Smooth muscle cell (in vitro differentiated cells): ENCODE measurements at regions not wholly inside any gene's neighbourhood (a gene's known extent, or its start where the extent isn't known, plus 50 kb on each side); places are given as distances from the start of the nearest gene placed in this dataset.

Experiments used
- DNase-seq: peaks from one replicate; lab custom pipeline; 2025; ENCODE audit not compliant: unreplicated experiment; lab: John Stamatoyannopoulos, UW
- H2AFZ ChIP-seq: fragments of 200-600 bp; sonication (generic); 2 replicates; pipeline ENCODE4 v1.6.0; 2016; ENCODE audit warnings: antibody characterized with exemption, low read depth, mild to moderate bottlenecking
- H3F3A ChIP-seq: fragments of 200-600 bp; sonication (generic); 2 replicates; pipeline ENCODE4 v1.6.0; 2017; ENCODE audit warnings: antibody characterized with exemption, low read depth
- H3K27ac ChIP-seq: fragments of 200-600 bp; sonication (generic); 2 replicates; pipeline ENCODE4 v1.5.1; 2016; ENCODE audit warnings: low read depth, mild to moderate bottlenecking
- H3K27me3 ChIP-seq: fragments of 200-600 bp; sonication (generic); 2 replicates; pipeline ENCODE4 v1.6.1; 2016; ENCODE audit warnings: low read depth, mild to moderate bottlenecking
- H3K36me3 ChIP-seq: fragments of 200-600 bp; sonication (generic); 2 replicates; pipeline ENCODE4 v1.5.1; 2016; ENCODE audit warnings: low read depth
- H3K4me1 ChIP-seq: fragments of 200-600 bp; sonication (generic); 2 replicates; pipeline ENCODE4 v1.5.1; 2016; ENCODE audit warnings: low read depth
- H3K4me2 ChIP-seq: fragments of 200-600 bp; sonication (generic); 2 replicates; pipeline ENCODE4 v1.6.0; 2016; ENCODE audit warnings: mild to moderate bottlenecking
- H3K4me3 ChIP-seq: fragments of 200-600 bp; sonication (generic); 2 replicates; pipeline ENCODE4 v1.5.1; 2016; ENCODE audit warnings: mild to moderate bottlenecking
- H3K79me2 ChIP-seq: fragments of 200-600 bp; sonication (generic); 2 replicates; pipeline ENCODE4 v1.6.0; 2016; ENCODE audit warnings: low read depth, mild to moderate bottlenecking
- H3K9ac ChIP-seq: fragments of 200-600 bp; sonication (generic); 2 replicates; pipeline ENCODE4 v1.6.0; 2016; ENCODE audit warnings: low read depth
- H3K9me3 ChIP-seq: fragments of 200-600 bp; sonication (generic); replicated peaks from 2 replicates; pipeline ENCODE4 v1.5.1; 2016; ENCODE audit warnings: low read depth
- H4K20me1 ChIP-seq: fragments of 200-600 bp; sonication (generic); 2 replicates; pipeline ENCODE4 v1.6.0; 2016; ENCODE audit warnings: low read depth
- WGBS: methylation state at CpG from one replicate; pipeline ENCODE4 v1.1.7; 2016; ENCODE audit warnings: low lambda C conversion rate; 5-methylcytosine and 5-hydroxymethylcytosine counted together
- TF ChIP-seq, protein P1 (sequence below): fragments of 200-600 bp; sonication (generic); IDR thresholded peaks from 2 replicates; pipeline ENCODE4 v1.5.1; 2017; ENCODE audit warnings: borderline replicate concordance, mild to moderate bottlenecking, antibody characterized with exemption; ENCODE audit not compliant: insufficient read depth, poor library complexity, severe bottlenecking

DNA sequence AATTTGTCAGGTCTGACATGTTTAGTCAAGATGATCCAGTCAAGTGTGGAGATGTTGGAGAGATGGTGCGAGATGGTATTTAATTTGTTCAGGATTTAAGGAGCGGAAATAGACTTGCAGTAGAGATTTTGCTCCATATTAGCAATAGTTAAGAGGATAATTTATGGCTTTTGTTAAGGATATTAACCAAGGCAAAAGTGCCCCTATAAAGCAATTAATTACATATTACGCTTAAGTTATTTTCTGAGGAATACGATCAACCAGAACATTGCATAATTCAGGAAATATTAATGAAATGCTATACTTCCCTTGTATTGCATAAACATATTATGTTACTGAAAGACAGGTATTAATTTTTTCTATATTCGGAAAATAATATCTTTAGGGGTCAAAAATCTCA lies 83.9 kb downstream of the ZIC1 start:
- Histone ChIP-seq H3K4me2 (no peak overlapping the region), H4K20me1 (no peaks in the 10 kb centered on the region), H3K79me2 (no peaks in the 10 kb centered on the region), H3K9ac (no peak overlapping the region), H2AFZ (no peak overlapping the region), H3F3A (no peaks in the 10 kb centered on the region), H3K36me3 (no peaks in the 10 kb centered on the region), H3K4me1 (no peaks in the 10 kb centered on the region), H3K4me3 (no peak overlapping the region), H3K27me3 (no peaks in the 10 kb centered on the region), H3K9me3 (no peaks in the 10 kb centered on the region), H3K27ac (no peak overlapping the region)
- DNase-seq, result no peak
- WGBS, result 95% methylated on average over 5 of the region's 5 CpGs
- TF ChIP-seq, protein P1, sequence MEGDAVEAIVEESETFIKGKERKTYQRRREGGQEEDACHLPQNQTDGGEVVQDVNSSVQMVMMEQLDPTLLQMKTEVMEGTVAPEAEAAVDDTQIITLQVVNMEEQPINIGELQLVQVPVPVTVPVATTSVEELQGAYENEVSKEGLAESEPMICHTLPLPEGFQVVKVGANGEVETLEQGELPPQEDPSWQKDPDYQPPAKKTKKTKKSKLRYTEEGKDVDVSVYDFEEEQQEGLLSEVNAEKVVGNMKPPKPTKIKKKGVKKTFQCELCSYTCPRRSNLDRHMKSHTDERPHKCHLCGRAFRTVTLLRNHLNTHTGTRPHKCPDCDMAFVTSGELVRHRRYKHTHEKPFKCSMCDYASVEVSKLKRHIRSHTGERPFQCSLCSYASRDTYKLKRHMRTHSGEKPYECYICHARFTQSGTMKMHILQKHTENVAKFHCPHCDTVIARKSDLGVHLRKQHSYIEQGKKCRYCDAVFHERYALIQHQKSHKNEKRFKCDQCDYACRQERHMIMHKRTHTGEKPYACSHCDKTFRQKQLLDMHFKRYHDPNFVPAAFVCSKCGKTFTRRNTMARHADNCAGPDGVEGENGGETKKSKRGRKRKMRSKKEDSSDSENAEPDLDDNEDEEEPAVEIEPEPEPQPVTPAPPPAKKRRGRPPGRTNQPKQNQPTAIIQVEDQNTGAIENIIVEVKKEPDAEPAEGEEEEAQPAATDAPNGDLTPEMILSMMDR, result no peak

- Histone ChIP-seq H3K27ac (no peak overlapping the region), H3K9ac (no peak overlapping the region), H3K4me3 (no peak overlapping the region), H3K36me3 (no peaks in the 10 kb centered on the region), H3F3A (no peaks in the 10 kb centered on the region), H3K4me1 (no peaks in the 10 kb centered on the region), H3K27me3 (no peaks in the 10 kb centered on the region), H3K9me3 (no peaks in the 10 kb centered on the region), H3K79me2 (no peaks in the 10 kb centered on the region), H2AFZ (no peak overlapping the region), H4K20me1 (no peaks in the 10 kb centered on the region), H3K4me2 (no peak overlapping the region)
- no peak for DNase-seq
- WGBS, result 92% methylated on average over 2 of the region's 2 CpGs
- TF ChIP-seq, protein P1, result no peak
Measured at GRCh38 chr3:147493666-147494065, 84.5 kb downstream of the ZIC1 start.

DNA sequence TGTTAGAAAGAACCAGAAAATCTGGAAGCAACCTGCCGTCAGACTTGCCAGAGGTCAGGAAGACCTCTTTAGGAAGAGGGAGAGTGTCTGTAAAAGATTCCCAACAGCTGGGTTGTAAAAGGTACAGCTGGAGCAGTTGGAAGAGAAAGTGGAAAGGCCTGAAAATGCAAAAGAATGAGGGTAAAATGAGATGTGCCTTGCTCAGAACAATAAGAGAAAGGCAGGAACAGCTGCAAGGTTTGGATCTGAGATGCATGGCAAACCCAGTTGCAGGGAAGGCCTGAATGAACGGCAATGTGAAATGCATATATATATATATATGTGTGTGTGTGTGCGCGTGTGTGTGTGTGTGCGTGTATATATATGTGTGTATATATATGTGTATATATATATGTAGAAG lies 88.1 kb downstream of the ZIC1 start:
- Histone ChIP-seq H3K36me3 (no peaks in the 10 kb centered on the region), H3K4me3 (no peak overlapping the region), H2AFZ (no peak overlapping the region), H3K27me3 (no peaks in the 10 kb centered on the region), H3K9me3 (no peaks in the 10 kb centered on the region), H3K79me2 (no peaks in the 10 kb centered on the region), H3K4me2 (no peak overlapping the region), H4K20me1 (no peaks in the 10 kb centered on the region), H3F3A (no peaks in the 10 kb centered on the region), H3K4me1 (no peaks in the 10 kb centered on the region), H3K9ac (no peak overlapping the region), H3K27ac (no peak overlapping the region)
- WGBS, result 89% methylated on average over 5 of the region's 5 CpGs
- TF ChIP-seq, protein P1, result no peak
- no peak for DNase-seq

DNA sequence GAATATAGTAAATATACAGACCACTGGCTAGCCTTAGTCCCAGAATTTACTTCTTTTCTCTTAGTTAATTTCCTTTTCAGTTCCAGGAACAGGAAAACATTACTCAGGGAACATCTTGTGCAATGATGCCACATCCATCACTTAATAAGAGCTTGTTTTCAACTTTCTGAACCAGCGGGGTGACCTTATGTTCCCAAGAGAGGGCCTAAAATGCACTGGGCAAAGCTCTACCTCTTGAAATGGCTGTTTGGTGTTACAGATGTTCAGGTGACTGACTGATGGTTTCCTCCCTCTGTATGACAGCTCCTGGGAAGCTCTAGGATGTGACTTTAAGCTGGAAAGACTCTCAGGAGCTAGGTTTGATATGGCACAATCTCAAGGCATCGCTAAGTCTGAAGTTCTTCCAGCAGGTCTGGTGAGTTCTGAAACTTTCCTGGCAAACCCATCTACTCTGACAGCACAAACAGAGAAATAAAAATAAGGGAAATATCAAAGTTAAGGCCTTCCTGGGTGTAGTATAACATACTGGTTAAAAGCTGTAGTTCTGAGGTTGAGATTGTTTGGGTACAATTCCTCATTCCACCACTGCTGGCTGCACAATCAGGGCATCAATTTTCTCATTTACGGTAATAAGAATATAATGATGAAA lies 98.6 kb downstream of the ZIC1 start:
- no peaks in the 10 kb centered on the region for H3K27me3 ChIP-seq
- no peak overlapping the region for H3K9ac ChIP-seq
- no peaks in the 10 kb centered on the region for H4K20me1 ChIP-seq
- H3K36me3 ChIP-seq, result no peaks in the 10 kb centered on the region
- TF ChIP-seq, protein P1, result no peak
- no peak overlapping the region for H2AFZ ChIP-seq
- no peak overlapping the region for H3K4me3 ChIP-seq
- H3K27ac ChIP-seq, result no peak overlapping the region
- no peaks in the 10 kb centered on the region for H3K79me2 ChIP-seq
- WGBS, result 90% methylated on average over 3 of the region's 3 CpGs
- no peaks in the 10 kb centered on the region for H3K9me3 ChIP-seq
- H3K4me2 ChIP-seq, result no peak overlapping the region
- peaks cover 7% of the 10 kb centered on the region for H3K4me1 ChIP-seq
- no peaks in the 10 kb centered on the region for H3F3A ChIP-seq
- DNase-seq, result no peak
